ENCODE measurements at regions not wholly inside any gene's neighbourhood (a gene's known extent, or its start where the extent isn't known, plus 50 kb on each side); places are given as distances from the start of the nearest gene placed in this dataset.

DNA sequence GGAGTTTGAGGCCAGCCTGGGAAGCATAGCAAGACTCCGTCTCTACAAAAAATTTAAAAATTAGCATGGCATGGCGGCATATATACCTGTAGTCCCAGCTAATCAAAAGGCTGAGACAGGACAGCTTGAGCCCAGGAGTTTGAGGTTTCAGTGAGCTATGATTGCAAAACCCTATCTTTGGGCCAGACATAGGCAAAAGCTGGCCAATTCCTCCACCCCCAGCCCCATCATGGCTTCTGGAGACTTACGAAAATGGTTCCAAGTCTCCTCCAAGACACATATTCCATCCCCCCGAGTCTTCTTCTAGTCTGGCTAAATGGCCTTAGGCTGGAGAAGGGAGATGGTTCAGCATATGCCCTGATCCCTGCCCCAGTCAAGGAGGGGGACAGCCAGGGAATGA lies 172.8 kb upstream of the HAAO start:
- no peak overlapping the region for H3K4me3 ChIP-seq (ENCODE audit: low read depth, low read length)
- no peak for DNase-seq
- no peaks in the 10 kb centered on the region for H3K9me3 ChIP-seq (ENCODE audit: severe bottlenecking)
- no peaks in the 10 kb centered on the region for H3K27me3 ChIP-seq (ENCODE audit: insufficient read depth, low read depth, severe bottlenecking)
- no peak for TF ChIP-seq CTCF (IDR thresholded peaks at IDR 0.05; ENCODE audit: low read depth, low read length)
- H3K27ac ChIP-seq = no peak overlapping the region
- H3K36me3 ChIP-seq = no peaks in the 10 kb centered on the region

DNA sequence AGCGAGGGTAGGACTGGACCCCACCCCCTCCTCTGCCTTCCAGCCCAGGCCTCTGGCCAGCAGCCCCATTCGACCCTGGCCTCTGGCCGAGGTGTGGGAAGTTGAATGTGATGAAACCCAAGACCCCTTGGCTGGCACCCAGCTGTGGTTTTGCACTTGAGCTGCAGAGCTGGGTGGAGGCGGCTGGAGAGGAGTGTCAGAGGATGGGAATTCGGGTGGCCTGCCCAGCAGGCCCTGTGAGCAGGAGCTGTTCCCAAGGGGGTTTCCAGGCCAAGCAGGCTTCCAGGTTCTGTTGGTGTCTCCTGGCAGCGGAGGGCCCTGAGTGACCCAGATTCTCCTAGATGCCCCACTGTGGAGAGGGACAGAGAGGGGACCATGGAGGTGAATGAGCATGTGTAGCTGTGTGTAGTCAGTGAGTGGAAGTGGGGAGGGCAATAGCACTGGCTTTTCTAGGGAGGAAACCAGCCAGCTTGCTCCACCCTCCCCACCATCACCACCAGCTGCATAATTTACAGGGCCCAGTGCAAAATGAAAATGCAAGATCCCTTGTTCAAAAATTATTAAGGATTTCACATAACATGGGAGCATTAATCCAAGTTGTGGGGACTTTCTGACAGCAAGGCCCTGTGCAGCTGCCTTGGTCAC lies 172.2 kb upstream of the HAAO start:
- TF ChIP-seq CTCF (IDR thresholded peaks at IDR 0.05; ENCODE audit: low read depth, low read length) = no peak
- Histone ChIP-seq H3K27me3 (ENCODE audit: insufficient read depth, low read depth, severe bottlenecking) (no peaks in the 10 kb centered on the region), H3K9me3 (ENCODE audit: severe bottlenecking) (no peaks in the 10 kb centered on the region), H3K36me3 (no peaks in the 10 kb centered on the region), H3K4me3 (ENCODE audit: low read depth, low read length) (no peak overlapping the region), H3K27ac (no peak overlapping the region)
- no peak for DNase-seq

DNA sequence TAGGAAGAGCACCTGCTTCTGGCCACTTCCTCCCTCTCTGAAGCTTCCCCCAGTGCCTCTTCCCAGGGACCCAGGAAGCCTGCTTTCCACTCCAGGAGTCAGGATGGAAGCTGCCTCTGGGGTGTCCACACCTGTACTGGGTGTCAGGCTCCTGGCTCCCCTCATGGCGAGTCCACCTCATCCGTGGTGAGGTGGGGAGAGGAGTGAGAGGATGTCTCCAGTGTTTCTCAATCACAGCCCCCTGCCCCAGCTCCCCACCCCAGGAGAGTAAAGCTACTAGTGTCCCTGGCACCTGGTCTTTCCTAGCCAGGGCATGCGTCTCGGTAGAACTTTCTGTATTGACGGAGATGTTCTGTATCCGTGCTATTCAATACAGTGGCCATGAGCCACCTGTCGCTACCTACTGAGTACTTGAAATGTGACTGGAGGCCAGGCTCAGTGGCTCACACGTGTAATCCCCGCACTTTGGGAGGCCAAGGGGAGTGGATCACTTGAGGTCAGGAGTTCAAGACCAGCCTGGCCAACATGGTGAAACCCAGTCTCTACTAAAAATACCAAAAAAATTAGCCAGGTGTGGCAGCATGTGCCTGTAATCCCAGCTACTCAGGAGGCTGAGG lies 171.2 kb upstream of the HAAO start:
- Histone ChIP-seq H3K4me3 (ENCODE audit: low read depth, low read length) (no peak overlapping the region), H3K9me3 (ENCODE audit: severe bottlenecking) (no peaks in the 10 kb centered on the region), H3K27ac (no peak overlapping the region), H3K27me3 (ENCODE audit: insufficient read depth, low read depth, severe bottlenecking) (no peaks in the 10 kb centered on the region), H3K36me3 (no peaks in the 10 kb centered on the region)
- TF ChIP-seq CTCF (IDR thresholded peaks at IDR 0.05; ENCODE audit: low read depth, low read length) = no peak
- no peak for DNase-seq

GRCh38 chr2:42962508-42962953 lies 170.1 kb upstream of the HAAO start:
- no peak overlapping the region for H3K27ac ChIP-seq
- no peak for DNase-seq

DNA sequence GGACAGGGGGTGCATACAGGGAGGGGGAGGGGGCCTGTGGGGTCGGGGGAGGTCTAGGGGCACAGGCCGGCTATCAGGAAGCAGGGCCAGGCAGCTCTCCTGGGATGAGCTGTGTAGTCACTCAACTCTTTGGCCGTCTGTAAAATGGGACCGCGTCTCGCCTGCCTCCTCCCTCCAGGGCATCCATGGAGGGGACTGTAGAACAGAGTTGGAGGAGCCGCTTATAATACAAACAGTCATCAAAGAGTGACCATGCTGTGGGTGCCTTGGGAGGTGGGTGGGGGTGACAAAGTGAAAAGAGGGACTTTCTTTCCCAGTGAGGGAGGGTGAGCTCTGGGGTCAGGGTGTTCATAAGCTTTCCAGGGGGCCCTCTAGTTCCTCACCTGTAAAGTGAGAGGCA lies 169.6 kb upstream of the HAAO start:
- no peaks in the 10 kb centered on the region for H3K9me3 ChIP-seq (ENCODE audit: severe bottlenecking)
- no peaks in the 10 kb centered on the region for H3K27me3 ChIP-seq (ENCODE audit: insufficient read depth, low read depth, severe bottlenecking)
- H3K27ac ChIP-seq = no peak overlapping the region
- no peak overlapping the region for H3K4me3 ChIP-seq (ENCODE audit: low read depth, low read length)
- TF ChIP-seq CTCF (IDR thresholded peaks at IDR 0.05; ENCODE audit: low read depth, low read length) = no peak
- DNase-seq = no peak
- H3K36me3 ChIP-seq = no peaks in the 10 kb centered on the region

More at GRCh38 chr2:42962508-42962953, 170.1 kb upstream of the HAAO start:
- H3K27me3 ChIP-seq (ENCODE audit: insufficient read depth, low read depth, severe bottlenecking) = no peaks in the 10 kb centered on the region
- TF ChIP-seq CTCF (IDR thresholded peaks at IDR 0.05; ENCODE audit: low read depth, low read length) = no peak
- H3K4me3 ChIP-seq (ENCODE audit: low read depth, low read length) = no peak overlapping the region
- no peaks in the 10 kb centered on the region for H3K9me3 ChIP-seq (ENCODE audit: severe bottlenecking)
- H3K36me3 ChIP-seq = no peaks in the 10 kb centered on the region

All from WERI-Rb-1 (cell line).